Fibroblast of lung (primary cell): ENCODE measurements at regions not wholly inside any gene's neighbourhood (a gene's known extent, or its start where the extent isn't known, plus 50 kb on each side); places are given as distances from the start of the nearest gene placed in this dataset.

Experiments
- CTCF ChIP-seq, 2 donors: IDR thresholded peaks in 1 of 2; conservative IDR thresholded peaks in 1 of 2; 1 replicate in 1 of 2; 2 replicates in 1 of 2; pipeline ENCODE4 v1.5.1; 2011 to 2012; ENCODE audit warnings: low read length in 2 of 2, control low read depth in 1 of 2, inconsistent platforms in 1 of 2, low read depth in 1 of 2, mild to moderate bottlenecking in 1 of 2
- EZH2 ChIP-seq: IDR thresholded peaks from 2 replicates; pipeline ENCODE4 v1.5.1; 2012; ENCODE audit warnings: low read length, control low read depth, mild to moderate bottlenecking; ENCODE audit errors: missing control alignments

- TF ChIP-seq CTCF (conservative IDR thresholded peaks at IDR 0.05 in 1 of 2, IDR thresholded peaks at IDR 0.05 in 1 of 2; ENCODE audit: low read depth in 1 of 2, low read length in 2 of 2): no peak
- no peak for TF ChIP-seq EZH2
Observed at GRCh38 chr9:73640971-73641370, 489.3 kb downstream of the ANXA1 start.
